NCI-H526 treated with DMSO at 0.1 percent for 48 hours (cell line): ENCODE measurements at regions not wholly inside any gene's neighbourhood (a gene's known extent, or its start where the extent isn't known, plus 50 kb on each side); places are given as distances from the start of the nearest gene placed in this dataset.

Source experiments
- DNase-seq: peaks from one replicate; lab custom pipeline; 2025; lab: John Stamatoyannopoulos, UW

DNA sequence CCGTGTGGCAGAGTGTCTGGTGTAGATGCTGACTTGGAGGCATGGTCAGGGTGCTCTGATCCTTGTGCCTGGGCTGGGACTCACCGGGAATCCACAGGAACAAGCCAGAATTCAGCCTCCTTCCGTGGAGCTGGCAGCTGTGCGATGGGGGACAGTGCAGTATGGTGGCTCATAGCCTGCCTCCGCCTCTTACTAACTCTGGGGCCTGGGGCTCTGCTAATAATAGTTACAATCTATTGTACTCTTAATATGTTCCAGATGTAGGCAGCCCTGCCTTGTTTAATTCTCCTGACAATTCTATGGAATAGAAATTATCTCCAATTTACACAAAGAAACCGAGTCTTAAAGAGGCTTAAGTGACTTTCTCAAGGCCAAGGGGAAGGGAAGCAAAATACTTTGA, 77.6 kb downstream of the PCDH1 start:
- DNase-seq = no peak

DNA sequence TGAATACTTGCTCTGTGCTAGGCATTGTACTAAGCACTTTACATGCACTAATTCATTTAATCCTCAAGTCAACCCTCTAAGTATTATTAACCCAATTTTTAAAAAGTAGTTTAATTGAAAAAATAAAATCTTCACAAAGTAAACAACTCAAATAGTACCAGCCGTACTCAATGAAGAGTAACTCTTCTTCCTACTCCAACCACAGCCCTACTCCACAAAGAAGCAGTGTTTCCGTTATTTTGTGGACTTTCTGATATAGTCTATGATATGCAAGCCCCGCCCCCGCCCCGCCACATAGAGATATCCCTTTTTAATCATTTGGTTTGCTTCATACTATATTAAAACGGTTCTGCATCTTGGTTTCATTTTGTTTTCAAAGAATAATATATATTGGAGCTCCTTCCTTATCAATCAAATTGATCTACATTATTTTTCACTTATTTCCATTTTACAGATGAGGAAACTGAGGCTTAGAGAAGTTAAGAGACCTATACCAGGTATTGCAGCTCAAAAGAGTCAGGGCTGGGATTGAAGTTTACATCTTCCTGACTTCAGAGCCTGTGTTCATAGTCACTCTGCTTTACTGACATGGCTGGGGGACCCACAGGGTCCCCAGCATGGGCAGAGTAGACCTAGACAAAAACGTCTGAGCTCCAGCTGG, 78.6 kb downstream of the PCDH1 start:
- no peak for DNase-seq

DNA sequence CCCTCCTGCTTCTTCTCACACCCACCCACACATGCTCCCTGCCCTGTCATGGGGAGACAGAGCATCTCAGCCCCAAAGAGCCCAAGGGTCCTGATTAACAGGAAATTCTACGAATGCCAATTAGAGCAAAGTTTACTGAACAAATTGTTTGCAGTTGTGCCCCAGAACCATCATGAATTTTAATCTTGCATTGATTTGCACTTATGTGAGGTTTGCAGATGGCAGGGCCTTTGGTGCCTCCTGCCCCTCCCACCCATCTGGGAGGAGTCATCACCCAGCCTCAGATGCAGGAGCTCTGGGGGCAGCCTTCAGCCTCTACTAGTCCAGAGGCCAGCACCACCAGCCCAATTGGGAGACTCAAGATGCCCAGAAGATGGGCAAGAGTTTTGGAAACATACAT, 80.8 kb downstream of the PCDH1 start:
- DNase-seq = no peak

DNA sequence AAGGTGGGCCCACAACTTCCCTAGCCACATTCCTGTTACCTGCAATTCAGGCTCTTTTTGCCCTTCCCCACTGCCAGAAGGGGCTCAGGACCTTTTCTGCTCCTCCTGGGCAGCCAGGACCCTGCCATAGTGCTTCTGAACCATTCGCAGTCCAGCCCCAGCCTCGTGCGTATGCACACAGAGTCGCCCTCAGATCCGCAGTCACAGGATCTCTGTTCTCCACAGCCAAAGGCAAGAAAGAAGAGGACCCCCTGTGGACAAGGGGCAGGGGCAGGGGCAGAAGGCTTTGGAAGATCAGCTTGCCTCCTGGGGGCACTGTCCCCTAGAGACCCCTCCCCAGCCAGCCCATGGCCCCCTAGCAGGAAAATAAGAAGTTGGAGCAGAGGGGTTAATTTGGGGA, 82.8 kb downstream of the PCDH1 start:
- no peak for DNase-seq

DNA sequence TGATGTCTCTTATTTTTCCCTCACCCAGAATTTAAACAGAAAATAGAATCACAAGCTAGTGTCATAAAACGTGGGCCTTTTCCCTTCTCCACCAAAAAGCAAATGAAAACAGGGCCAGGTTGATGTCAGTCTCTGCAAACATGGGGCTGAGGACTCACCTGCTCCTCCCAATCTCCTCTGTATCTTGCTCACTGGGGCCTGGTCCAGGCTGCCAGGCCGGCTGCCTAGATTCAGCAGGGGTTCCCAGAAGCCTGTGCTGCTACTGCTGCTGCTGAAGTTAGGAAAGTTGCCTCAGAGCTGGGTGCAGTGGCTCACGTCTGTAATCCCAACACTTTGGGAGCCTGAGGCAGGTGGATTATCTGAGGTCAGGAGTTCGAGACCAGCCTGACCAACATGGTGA, 84.3 kb downstream of the PCDH1 start:
- DNase-seq = no peak

DNA sequence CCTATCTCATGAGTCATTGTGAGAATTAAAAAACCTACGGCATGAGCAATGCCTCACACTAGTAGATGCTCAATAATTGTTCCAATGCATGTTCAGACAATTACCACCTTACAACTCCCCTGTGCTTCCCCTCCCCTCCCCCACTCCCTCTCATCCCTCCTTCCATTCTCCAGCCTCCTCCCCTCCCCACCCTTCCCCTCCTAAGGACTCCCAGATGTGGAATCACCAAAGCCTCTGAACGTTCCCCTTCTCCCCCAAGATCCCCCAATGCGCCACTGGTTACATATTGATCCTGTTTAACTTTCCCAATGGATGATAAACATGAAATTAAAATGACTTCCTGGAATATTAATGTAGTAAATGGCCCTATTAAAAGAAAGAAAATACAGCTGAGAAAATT, 84.8 kb downstream of the PCDH1 start:
- no peak for DNase-seq

DNA sequence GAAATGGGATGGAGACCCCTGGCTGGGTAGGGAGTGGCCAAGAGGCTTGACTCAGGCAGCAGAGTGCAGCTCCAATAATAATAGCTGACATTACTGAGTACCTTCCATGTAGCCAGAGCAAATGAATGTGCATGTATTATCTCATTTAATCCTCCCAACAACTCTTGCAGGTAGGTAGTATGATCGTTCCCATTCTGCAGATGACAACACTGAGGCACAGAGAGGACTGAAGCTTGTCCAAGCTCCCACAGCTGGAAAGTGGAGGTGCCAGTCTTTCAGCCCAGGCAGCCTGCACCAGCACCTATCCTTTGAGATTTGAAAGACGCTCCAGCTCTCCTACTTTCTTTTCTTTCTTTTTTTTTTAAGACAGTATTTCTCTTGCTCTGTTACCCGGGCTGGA, 87.6 kb downstream of the PCDH1 start:
- DNase-seq = no peak

DNA sequence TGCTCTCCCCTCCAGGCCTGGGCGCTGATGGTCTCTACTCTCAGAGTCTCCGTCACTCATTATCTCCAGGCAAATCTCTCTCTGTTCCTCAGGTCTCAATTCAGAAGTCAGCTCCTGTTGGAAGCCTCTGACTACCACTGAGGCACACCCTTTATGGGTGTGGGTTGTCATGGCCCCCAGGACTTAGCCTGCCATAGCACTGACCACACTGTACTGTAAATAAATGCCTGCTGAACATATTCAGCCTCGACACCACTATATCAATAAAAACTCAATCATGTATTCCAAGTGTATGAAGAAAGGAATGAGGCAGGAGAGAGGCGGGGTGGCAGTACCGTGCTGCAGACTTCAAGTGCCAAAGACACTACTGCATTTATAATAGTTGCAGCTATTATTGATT, 88.9 kb downstream of the PCDH1 start:
- DNase-seq = no peak

DNA sequence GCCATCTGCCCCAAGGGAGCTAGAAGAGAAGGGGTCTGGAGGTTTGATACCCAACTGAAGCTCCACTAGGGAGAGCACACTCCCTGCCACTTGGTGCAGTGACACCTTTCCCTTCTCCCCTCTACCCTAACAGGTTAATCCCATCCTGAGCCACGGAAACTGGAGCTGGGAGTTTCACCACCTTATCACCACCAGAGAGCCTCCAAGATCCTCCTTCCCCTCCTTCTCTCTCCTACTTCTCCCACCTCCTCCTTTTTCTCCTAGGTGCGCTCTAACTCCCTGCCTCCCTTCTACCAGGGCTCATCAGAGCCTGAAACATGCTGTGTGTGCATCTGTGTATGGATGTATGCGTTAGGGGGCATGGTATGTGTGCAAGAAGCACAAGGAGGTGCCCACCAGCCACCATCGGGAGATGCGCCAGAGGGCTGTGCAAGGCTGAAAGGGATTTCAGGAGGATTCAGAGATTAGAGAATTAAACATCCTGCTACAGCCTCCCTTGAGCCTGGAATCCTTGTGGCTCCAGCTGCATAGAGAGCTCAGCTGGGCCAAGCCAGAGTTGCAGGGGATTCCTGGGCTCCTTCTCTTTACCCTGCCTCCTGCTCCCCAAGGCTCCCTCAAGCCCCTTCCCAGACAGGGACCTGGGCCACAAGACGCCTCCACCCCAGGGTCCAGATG, 89.8 kb downstream of the PCDH1 start:
- DNase-seq = no peak

DNA sequence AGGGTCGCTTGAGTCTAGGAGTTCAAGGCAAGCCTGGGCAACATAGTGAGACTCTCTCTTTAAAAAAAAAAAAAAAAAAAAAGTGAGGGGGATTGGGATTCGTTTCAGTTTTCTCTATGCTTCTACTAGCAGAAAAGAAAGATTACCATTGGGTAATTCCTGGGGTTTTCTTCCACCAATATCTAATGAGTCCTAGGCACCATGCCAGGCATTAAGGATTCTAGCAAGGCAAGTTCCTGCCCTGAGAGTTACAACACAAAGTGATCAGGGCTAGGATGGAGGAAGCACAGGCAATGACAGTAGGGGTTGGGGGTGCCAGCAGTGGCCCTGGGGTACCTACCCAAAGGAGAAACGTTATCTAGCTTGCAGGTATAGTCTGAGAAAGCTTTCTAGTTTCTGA, 90.8 kb downstream of the PCDH1 start:
- no peak for DNase-seq

DNA sequence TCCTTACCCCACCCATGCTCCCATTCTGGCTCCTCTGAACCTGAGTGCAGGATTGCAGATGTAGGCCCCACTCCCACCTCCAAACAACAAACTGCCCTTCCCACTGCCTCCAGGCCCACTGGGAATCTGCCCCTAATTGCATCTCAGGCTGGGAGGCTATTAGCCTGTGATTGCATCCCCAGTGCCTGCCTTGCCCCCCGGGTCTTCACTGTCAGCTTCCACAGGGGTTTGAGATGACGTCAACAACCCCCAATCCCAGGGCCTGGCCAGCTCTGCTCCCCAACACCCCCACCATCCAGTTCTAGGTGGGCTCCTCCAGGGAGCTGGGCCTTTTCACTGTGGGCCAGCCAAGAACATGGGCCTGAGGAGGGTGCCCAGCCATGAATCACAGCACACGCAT, 91.5 kb downstream of the PCDH1 start:
- no peak for DNase-seq

DNA sequence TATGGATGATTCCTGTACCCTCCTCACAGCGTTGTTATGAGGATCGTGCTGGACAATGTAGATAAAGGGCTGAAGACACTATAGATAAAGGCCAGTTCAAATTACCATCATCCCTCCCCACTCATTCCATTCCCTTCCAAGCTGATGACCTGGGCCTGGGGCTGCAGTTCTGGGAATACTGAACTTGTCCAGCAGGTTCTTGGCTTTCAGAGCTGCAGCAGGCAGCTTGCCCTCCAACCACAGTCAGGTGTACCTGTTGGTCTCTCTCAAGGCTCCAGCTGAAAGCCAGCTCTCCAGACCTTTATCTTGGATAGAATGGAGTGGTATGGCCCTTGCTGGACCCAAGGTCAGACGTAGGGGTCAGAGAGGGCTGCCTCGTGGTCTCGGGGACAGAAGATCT, 92.5 kb downstream of the PCDH1 start:
- DNase-seq = no peak

DNA sequence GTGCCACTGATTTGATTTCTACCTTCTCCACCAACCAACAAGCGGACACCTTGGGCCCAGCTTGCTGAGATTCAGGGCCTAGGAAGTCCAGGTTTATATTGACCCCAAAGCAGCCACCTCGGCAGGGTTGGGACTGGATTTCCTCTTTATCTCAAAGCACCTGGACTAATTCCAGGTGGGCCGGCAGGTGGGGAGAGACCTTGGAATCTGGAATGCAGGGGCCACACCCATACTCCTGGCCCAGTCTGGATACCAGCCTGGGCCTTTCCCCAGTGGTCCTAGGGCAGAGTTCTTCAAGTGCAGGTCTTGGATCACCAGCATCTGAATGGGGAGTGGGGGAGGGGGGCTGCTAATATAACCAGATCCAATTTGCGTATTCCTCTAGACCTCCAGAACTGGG, 93.1 kb downstream of the PCDH1 start:
- no peak for DNase-seq

DNA sequence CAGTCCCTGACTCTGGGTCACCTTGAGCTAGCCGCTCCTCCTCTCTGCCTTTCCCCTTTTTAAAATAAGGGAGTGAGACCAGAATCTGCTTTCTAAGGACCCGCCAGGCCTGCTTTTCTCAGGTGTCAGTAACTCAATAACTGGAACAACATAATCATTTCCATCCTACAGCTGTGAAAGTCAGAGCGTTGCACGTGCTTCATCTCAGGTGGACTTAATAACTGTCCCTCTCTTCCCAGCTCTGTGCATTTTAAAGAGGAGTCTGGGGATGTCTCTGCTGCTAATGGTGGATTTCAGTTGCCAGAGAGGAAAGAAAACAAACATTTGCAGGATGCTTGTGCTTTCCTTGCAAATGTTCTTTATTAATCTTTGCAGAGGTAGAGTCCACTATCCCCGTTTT, 93.7 kb downstream of the PCDH1 start:
- no peak for DNase-seq

DNA sequence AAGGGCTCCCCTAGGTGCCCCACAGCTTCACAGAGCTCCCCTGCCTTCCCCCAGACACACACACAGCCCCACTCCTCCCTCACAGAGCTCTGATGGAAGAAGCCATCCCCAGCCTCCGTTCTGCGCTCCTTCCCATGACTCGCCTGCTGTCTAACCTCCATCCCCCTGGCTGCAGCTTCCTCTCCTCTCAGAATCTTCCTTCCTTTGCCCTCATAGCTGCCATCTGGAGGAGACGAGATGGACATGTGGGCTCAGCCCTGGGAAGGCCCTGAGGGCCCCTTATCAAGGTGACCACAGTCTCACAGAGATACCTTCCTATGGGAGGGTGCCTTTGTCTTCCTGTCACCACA, 94.3 kb downstream of the PCDH1 start:
- DNase-seq = no peak

DNA sequence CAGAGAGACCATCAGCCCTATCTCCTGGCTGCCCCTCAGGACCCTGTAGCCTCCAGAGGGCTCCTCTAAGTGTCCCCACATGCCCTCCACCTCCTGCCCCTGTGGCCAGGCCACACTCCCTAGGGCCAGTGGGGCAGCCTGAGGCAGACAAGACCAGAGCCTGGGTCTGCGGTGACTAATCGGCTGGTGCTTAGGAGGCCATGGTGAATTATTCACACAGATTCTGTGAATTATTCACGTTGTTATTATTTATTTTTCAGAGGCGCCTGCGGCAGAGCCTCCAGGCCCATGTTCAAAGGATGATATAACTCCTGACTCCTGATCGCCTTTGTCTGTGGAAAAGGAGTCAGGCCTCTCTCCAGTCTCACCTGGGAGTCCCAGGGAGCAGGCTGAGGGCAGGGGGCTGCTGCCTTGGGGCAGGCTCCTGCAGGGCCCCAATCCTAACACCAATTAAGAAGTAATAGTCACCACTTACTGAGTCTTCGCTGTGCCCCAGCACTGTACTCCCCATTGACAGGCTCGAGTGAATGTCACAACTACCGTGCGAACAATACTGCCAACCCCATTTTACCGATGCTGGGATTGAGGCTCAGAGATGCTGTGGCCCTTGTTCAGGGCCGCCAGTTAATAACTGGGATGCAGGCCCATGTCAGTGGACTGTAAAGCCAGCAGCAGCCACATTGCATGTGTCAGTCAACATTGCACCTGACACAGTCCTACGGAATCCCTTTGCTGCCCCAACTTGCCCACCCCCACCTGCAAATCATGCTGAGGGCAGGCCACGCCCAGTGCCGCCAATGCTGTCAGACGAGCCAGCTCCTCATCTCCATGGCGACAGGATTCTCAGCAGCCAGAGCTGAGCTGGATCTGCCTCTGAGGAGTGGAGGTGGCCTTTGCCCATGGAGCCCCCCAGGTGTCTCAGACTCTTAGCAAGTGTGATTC, 94.9 kb downstream of the PCDH1 start:
- DNase-seq = peak; percentile 24

DNA sequence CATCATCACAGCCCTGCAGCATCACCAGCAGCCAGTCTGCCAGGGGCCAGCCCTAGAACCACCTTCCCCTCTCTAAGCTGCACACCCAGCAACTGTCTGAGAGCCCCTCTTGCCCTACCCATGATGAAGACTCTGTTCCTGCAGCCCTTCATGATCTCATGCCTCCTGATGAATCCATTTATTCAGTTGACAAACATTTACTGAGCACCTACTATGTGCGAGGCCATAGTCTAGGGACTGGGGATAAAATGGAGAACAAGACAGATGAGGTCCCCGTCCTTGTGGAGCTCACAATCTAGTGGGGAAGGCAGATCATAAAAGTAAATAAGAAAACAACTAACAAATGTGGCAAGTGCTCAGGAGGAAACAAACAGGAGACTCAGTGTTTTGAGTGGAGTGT, 96.3 kb downstream of the PCDH1 start:
- no peak for DNase-seq

DNA sequence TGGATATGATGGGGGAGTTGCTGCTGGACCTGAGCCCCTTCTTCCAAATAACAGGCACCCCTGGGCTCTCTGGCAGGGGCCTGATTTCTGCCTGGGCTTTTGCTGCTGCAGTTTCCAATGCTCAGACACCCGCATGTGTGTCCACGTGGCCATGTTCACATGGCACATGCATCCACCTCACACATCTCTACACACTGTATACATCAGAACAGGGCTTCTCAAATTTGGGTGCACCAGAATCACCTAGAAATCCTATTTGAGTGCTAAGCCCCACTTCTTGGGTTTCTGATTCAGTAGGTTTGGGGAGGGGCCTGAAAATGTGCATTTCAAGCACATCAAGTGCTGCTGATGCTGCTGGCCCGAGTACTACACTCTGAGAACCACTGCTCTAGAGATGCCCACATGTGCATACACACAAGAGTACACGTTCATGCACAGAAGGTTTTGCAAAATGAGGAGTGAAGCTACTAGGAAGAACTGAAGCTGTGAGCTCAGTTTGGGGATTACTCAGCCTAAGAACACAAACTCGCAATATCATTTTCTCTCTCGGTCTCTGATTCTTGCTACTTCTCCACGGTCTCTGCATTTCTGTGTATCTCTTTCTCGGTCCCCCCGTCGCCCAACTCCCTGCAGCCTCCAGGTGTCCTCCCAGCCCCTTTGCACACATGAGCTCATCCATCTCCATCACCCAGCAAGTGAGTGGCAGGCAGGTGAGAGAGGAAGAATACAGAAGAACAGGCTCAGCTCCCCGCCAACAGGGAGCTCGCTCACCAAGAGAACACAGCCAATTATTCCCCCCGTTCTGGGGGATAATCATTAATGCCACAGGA, 97.0 kb downstream of the PCDH1 start:
- DNase-seq = no peak

DNA sequence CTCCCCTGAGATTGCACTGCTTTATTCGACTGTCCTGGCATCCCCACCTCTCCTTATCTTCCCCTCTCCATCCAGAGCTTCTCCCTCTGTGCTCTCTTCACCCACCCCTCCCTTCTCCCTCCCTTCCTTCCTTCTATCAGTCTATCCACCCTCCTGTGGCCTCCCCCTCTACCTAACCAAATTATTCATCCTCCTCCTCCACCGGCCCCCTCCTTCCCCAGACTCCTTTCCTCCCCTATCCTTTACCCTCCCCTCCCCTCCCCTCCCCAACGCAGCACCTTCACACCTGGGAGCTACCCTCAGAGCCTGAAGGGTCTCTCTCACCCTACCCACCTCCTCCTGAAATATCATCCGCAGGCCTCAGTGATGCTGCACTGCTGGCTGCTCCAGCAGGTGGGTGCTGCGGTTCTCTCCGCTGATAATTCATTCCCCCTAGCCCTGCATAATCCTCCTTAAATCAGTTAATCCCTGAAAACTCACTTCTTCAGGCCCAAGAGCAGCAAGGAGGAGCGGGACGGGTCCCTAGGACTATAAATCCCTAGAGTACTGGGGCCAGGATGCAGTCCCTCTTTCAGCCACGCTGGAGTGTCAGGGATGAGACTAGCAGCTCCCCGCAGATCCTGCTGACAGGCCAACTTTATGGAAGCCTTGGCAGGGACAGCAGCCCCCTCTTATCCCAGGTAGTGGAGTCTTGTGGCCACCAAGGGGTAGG, 97.8 kb downstream of the PCDH1 start:
- no peak for DNase-seq

DNA sequence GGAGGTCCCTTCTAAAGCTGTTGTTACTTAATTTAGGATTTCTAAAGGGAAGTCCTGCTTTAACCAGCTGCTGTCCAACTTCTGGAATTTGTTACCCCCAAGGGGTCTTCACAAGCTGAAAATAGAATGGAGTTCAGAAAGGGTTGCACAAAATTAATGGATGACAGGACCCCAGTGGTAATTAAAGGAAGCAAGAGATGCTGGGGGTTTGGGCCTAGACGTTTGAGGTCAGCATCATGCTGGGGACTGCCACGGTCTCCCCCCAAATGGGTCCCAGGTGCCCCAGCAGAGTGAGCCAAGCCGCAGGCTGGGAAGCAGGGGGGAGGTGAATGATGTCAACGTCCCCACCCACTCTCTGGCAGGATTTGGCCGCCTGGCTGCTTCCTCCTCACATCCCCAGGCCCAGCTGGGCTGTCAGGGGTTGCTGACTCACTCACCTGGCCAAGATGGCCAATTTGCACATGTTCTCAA, 97.5 kb upstream of the ARAP3 start:
- DNase-seq = no peak

DNA sequence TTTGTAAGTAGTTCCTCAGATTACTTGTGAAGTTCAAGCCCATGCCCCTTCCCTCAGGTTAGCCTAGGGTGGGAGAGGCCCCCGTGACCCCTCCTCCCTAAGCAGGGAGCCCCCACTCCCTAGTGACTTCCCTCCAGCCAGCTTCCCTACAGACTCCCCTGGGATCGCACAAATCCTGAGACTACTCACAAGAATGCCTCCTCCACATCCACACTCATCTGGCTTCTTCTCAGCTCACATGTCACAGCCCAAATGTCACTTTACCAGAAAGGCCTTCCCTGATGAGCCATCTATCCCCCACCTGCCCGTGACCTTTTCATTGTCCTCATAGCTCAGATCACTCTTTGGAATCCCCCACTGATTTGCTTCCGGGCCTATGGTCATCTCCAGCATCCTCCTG, 96.7 kb upstream of the ARAP3 start:
- no peak for DNase-seq

DNA sequence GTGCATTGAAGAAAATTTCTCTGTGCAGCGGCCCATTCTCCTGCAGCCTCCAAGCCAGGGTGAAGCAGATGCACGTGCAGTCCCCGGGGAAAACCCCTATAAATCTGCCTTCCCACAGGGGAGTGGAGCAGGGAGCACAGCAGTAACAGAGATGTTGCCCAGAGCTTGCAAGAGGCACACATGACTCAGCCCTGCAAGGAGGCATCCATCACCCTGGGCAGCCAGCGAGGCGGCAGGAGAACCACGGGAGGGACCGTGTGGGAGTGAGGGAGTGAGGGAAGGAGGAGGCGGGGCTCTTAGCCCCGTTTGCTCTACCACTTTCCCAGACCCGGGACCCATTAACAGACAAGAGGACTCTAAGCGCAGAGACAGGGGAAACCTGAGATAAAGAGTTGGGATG, 96.2 kb upstream of the ARAP3 start:
- DNase-seq = no peak
